ENCODE measurements at regions not wholly inside any gene's neighbourhood (a gene's known extent, or its start where the extent isn't known, plus 50 kb on each side); places are given as distances from the start of the nearest gene placed in this dataset.

GRCh38 chr3:31247063-31247447, 285.7 kb upstream of the STT3B start:
- no peak overlapping the region for H2BK20ac ChIP-seq (ENCODE audit: low read depth, low read length)
- no TSS peak for BruUV-seq (replicated peaks)
- intact Hi-C loops (cut with micrococcal nuclease) (no loop called here), in situ Hi-C loops (cut with MboI; ENCODE audit: low sequenced_read_pairs) (no loop called here), dilution Hi-C loops (cut with HindIII; ENCODE audit: low sequenced_read_pairs, unreplicated experiment) (no loop called here)
- ATAC-seq (ENCODE audit: low read depth) = no peak
- H3K4me3 ChIP-seq (ENCODE audit: insufficient read depth, low read depth, low read length) = no peak overlapping the region
- no peak overlapping the region for H3K9ac ChIP-seq (ENCODE audit: low read depth, low read length)
- H3K79me1 ChIP-seq (ENCODE audit: low read depth in 1 of 2, low read length in 2 of 2) = no peaks in the 10 kb centered on the region
- H3K4me1 ChIP-seq (ENCODE audit: control insufficient read depth, insufficient read depth, low read length) = no peaks in the 10 kb centered on the region
- H4K91ac ChIP-seq (ENCODE audit: insufficient read depth, low read depth, low read length) = no peak overlapping the region
- 60% methylated on average over 2 of the region's 2 CpGs; no CpG with 5 or more reads in 1 of the 2 experiments for WGBS, 2 experiments (ENCODE audit: extremely low coverage in 2 of 2, insufficient read length in 1 of 2)
- no peaks in the 10 kb centered on the region for H3K36me3 ChIP-seq (ENCODE audit: control insufficient read depth, insufficient read depth, low read length)
- POLR2A ChIA-PET (ENCODE audit: unreplicated experiment) = no interaction called here
- TF ChIP-seq CHD1 (IDR thresholded peaks at IDR 0.05; ENCODE audit: low read depth, low read length) (no peak), RCOR1 (IDR thresholded peaks at IDR 0.05; ENCODE audit: insufficient replicate concordance, low read length) (no peak)
- no peak overlapping the region for H4K8ac ChIP-seq (ENCODE audit: low read depth in 2 of 2, low read length in 2 of 2)
- no peak overlapping the region for H2AK5ac ChIP-seq (ENCODE audit: low read depth, low read length)
- H3K9me1 ChIP-seq (ENCODE audit: insufficient read depth, low read length) = no peaks in the 10 kb centered on the region
- H4K20me1 ChIP-seq (ENCODE audit: insufficient read depth, low read length) = no peaks in the 10 kb centered on the region
- H3K14ac ChIP-seq (replicated peaks; ENCODE audit: low read depth, low read length) = no peak overlapping the region
- CTCF ChIA-PET = no interaction called here
- DNase-seq = no peak
- H3K18ac ChIP-seq (ENCODE audit: low read depth, low read length) = no peak overlapping the region
- no peak overlapping the region for H2AFZ ChIP-seq (replicated peaks; ENCODE audit: low read length, poor library complexity)
- no peak overlapping the region for H3K56ac ChIP-seq (ENCODE audit: extremely low read depth, insufficient read depth, low read length)
- no peak overlapping the region for H2AK9ac ChIP-seq (replicated peaks; ENCODE audit: low read depth, low read length, poor library complexity)
- H3K23ac ChIP-seq (ENCODE audit: low read depth, low read length) = no peak overlapping the region
- no peak overlapping the region for H2BK120ac ChIP-seq (ENCODE audit: low read depth, low read length)
- H2BK5ac ChIP-seq (ENCODE audit: low read depth, low read length, poor library complexity, severe bottlenecking) = no peak overlapping the region
- no peaks in the 10 kb centered on the region; the same call in 1 of the 2 replicates for H3K27me3 ChIP-seq (ENCODE audit: control insufficient read depth, insufficient read depth, low read length)
- no peak overlapping the region for H2BK15ac ChIP-seq (ENCODE audit: low read depth, low read length)
- no peaks in the 10 kb centered on the region for H3K9me3 ChIP-seq (ENCODE audit: control insufficient read depth, insufficient read depth, low read length)
- H3K4ac ChIP-seq (ENCODE audit: low read depth, low read length) = no peak overlapping the region
- H3K27ac ChIP-seq (ENCODE audit: insufficient read depth, low read length) = no peak overlapping the region
- no peak overlapping the region for H4K5ac ChIP-seq (ENCODE audit: low read depth, low read length)
- no peak overlapping the region for H3K4me2 ChIP-seq (ENCODE audit: low read depth, low read length)

All from IMR-90 (cell line).